SK-N-SH treated with all-trans-retinoic acid at 6 μM for 48 hours (cell line): ENCODE measurements at regions not wholly inside any gene's neighbourhood (a gene's known extent, or its start where the extent isn't known, plus 50 kb on each side); places are given as distances from the start of the nearest gene placed in this dataset.

Experiments
- SNAI2 ChIP-seq: fragments of 250-450 bp; sonication (Bioruptor Pico); IDR thresholded peaks from 2 replicates; pipeline ENCODE4 v1.5.0; 2020; ENCODE audit warnings: mild to moderate bottlenecking, moderate library complexity
- TF ChIP-seq, protein P1 (sequence below): fragments of 250-450 bp; sonication (Bioruptor Pico); IDR thresholded peaks from 2 replicates; pipeline ENCODE4 v1.5.1; 2020; ENCODE audit warnings: low read depth, mild to moderate bottlenecking, moderate library complexity

DNA sequence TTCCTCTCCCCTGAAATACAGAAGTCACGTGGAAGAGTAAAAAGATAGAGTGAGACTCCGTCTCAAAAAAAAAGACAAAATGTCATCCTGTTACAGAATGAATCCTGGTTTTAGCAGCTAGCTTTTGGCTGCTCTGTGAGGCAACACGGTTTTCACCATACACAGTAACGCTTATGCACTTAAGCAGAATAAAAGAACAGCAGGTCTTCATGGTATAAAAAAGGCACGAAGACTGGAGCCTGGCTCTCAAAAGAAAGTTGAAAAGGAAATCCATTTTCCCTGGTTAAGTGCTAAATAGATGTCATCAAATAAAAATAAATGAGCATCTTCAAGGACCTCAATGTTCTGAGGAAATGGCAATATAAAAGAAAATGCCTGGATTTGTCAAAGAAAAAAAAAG is 444.1 kb downstream of the IPO8 start:
- TF ChIP-seq SNAI2, result no peak
- TF ChIP-seq, protein P1, sequence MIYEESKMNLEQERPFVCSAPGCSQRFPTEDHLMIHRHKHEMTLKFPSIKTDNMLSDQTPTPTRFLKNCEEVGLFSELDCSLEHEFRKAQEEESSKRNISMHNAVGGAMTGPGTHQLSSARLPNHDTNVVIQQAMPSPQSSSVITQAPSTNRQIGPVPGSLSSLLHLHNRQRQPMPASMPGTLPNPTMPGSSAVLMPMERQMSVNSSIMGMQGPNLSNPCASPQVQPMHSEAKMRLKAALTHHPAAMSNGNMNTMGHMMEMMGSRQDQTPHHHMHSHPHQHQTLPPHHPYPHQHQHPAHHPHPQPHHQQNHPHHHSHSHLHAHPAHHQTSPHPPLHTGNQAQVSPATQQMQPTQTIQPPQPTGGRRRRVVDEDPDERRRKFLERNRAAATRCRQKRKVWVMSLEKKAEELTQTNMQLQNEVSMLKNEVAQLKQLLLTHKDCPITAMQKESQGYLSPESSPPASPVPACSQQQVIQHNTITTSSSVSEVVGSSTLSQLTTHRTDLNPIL (CRISPR knock-in tag), result no peak
